GM23338 (cell line): ENCODE measurements at regions not wholly inside any gene's neighbourhood (a gene's known extent, or its start where the extent isn't known, plus 50 kb on each side); places are given as distances from the start of the nearest gene placed in this dataset.

Source experiments
- ATAC-seq: fragments of 200-7000 bp; cut with Tn5 transposase; 3 replicates; pipeline ENCODE4 v1.9.1; 2020
- DNase-seq: peaks from one replicate; pipeline ENCODE4 v3.0.0-alpha.2; 2015; ENCODE audit warnings: low spot score
- H2AFZ ChIP-seq: fragments of 200-600 bp; sonication (generic); 2 replicates; pipeline ENCODE4 v1.8.0; 2016; ENCODE audit warnings: antibody characterized with exemption, mild to moderate bottlenecking, moderate library complexity
- H3F3A ChIP-seq: fragments of 200-600 bp; sonication (generic); replicated peaks from 2 replicates; pipeline ENCODE4 v1.8.0; 2017; ENCODE audit warnings: antibody characterized with exemption, mixed run types, low read depth
- H3K27ac ChIP-seq: fragments of 200-600 bp; sonication (generic); 2 replicates; pipeline ENCODE4 v1.6.1; 2016; ENCODE audit warnings: low read depth
- H3K27me3 ChIP-seq: fragments of 200-600 bp; sonication (generic); 2 replicates; pipeline ENCODE4 v1.8.0; 2016; ENCODE audit warnings: mild to moderate bottlenecking, mixed run types, moderate library complexity; ENCODE audit not compliant: insufficient read depth
- H3K36me3 ChIP-seq: fragments of 200-600 bp; sonication (generic); 2 replicates; pipeline ENCODE4 v1.8.0; 2016; ENCODE audit warnings: mild to moderate bottlenecking; ENCODE audit not compliant: insufficient read depth
- H3K4me1 ChIP-seq: fragments of 200-600 bp; sonication (generic); 2 replicates; pipeline ENCODE4 v1.8.0; 2016; ENCODE audit warnings: mild to moderate bottlenecking, moderate library complexity; ENCODE audit not compliant: insufficient read depth
- H3K4me2 ChIP-seq: fragments of 200-600 bp; sonication (generic); 2 replicates; pipeline ENCODE4 v1.7.1; 2017; ENCODE audit warnings: mixed run types
- H3K4me3 ChIP-seq: fragments of 200-600 bp; sonication (generic); 2 replicates; pipeline ENCODE4 v1.6.1; 2016; ENCODE audit warnings: mixed run types
- H3K79me2 ChIP-seq: fragments of 200-600 bp; sonication (generic); replicated peaks from 2 replicates; pipeline ENCODE4 v1.8.0; 2017; ENCODE audit warnings: mild to moderate bottlenecking; ENCODE audit not compliant: insufficient read depth
- H3K9me2 ChIP-seq: fragments of 200-600 bp; sonication (generic); 2 replicates; pipeline ENCODE4 v1.8.0; 2017; ENCODE audit not compliant: insufficient read depth
- H4K20me1 ChIP-seq: fragments of 200-600 bp; sonication (generic); replicated peaks from 2 replicates; pipeline ENCODE4 v1.8.0; 2017; ENCODE audit warnings: mild to moderate bottlenecking; ENCODE audit not compliant: insufficient read depth
- H3K27ac Mint-ChIP-seq: 2 replicates; pipeline ENCODE4 v1.8.0; 2020; ENCODE audit warnings: inconsistent platforms, mild to moderate bottlenecking, moderate library complexity, mixed read lengths
- H3K27me3 Mint-ChIP-seq: 3 replicates; pipeline ENCODE4 v1.8.0; 2022; ENCODE audit warnings: low read depth, mild to moderate bottlenecking, moderate library complexity, mixed read lengths, inconsistent platforms; ENCODE audit not compliant: insufficient read depth, poor library complexity
- H3K36me3 Mint-ChIP-seq: 3 replicates; pipeline ENCODE4 v1.8.0; 2021; ENCODE audit warnings: low read depth, mild to moderate bottlenecking, inconsistent platforms, moderate library complexity, mixed read lengths
- H3K4me1 Mint-ChIP-seq: 3 replicates; pipeline ENCODE4 v1.8.0; 2020; ENCODE audit warnings: mild to moderate bottlenecking, inconsistent platforms, mixed read lengths
- H3K4me3 Mint-ChIP-seq: 3 replicates; pipeline ENCODE4 v1.8.0; 2021; ENCODE audit warnings: moderate library complexity, mild to moderate bottlenecking, inconsistent platforms, mixed read lengths
- H3K9me3 Mint-ChIP-seq: 3 replicates; pipeline ENCODE4 v1.8.0; 2020; ENCODE audit warnings: moderate library complexity, mild to moderate bottlenecking, inconsistent platforms, mixed read lengths
- CTCF ChIP-seq, 2 experiments: fragments of 200-600 bp in 1 of 2; sonication (generic) in 1 of 2; conservative IDR thresholded peaks; 2 replicates each; pipeline versions ENCODE4 v1.5.1 to v1.6.1; 2016 to 2017; ENCODE audit warnings: antibody characterized with exemption in 2 of 2, low read depth in 2 of 2, mild to moderate bottlenecking in 2 of 2, moderate library complexity in 1 of 2
- ETS1 ChIP-seq: IDR thresholded peaks from 2 replicates; pipeline ENCODE4 v1.6.1; 2016; ENCODE audit warnings: antibody characterized with exemption
- EZH2 ChIP-seq: fragments of 200-600 bp; sonication (generic); IDR thresholded peaks from one replicate; pipeline ENCODE4 v1.8.0; 2017; ENCODE audit warnings: antibody characterized with exemption, mild to moderate bottlenecking, low read depth; ENCODE audit not compliant: unreplicated experiment
- EZH2phosphoT487 ChIP-seq: fragments of 200-600 bp; sonication (generic); IDR thresholded peaks from one replicate; pipeline ENCODE4 v1.8.1; 2018; ENCODE audit warnings: antibody characterized with exemption; ENCODE audit not compliant: unreplicated experiment
- JUNB ChIP-seq: IDR thresholded peaks from one replicate; pipeline ENCODE4 v1.6.1; 2016; ENCODE audit warnings: antibody characterized with exemption; ENCODE audit not compliant: unreplicated experiment
- POLR2AphosphoS5 ChIP-seq: IDR thresholded peaks from 2 replicates; pipeline ENCODE4 v1.6.1; 2016; ENCODE audit warnings: antibody characterized with exemption, low read depth
- REST ChIP-seq: IDR thresholded peaks from one replicate; pipeline ENCODE4 v1.6.1; 2018; ENCODE audit warnings: antibody characterized with exemption; ENCODE audit not compliant: unreplicated experiment
- STAT1 ChIP-seq: IDR thresholded peaks from one replicate; pipeline ENCODE4 v1.6.1; 2016; ENCODE audit warnings: antibody characterized with exemption; ENCODE audit not compliant: unreplicated experiment
- ZNF462 ChIP-seq: fragments of 250-450 bp; sonication (Bioruptor Pico); IDR thresholded peaks from 2 replicates; pipeline ENCODE4 v1.5.0; 2020; ENCODE audit warnings: mild to moderate bottlenecking, moderate library complexity

- no peak for TF ChIP-seq REST
Measured at GRCh38 chr18:71212222-71212621, 923.4 kb downstream of the SOCS6 start (continued).

GRCh38 chr18:71209944-71210343 lies 921.1 kb downstream of the SOCS6 start:
- no peaks in the 10 kb centered on the region for H3K27me3 ChIP-seq
- Mint-ChIP-seq H3K4me1 (no peaks in the 10 kb centered on the region), H3K27me3 (no peaks in the 10 kb centered on the region), H3K36me3 (peaks cover 31% of the 10 kb centered on the region), H3K4me3 (no peak overlapping the region), H3K9me3 (peaks cover 81% of the 10 kb centered on the region), H3K27ac (no peak overlapping the region)
- H4K20me1 ChIP-seq, result no peaks in the 10 kb centered on the region
- no peak for DNase-seq
- H3K9me2 ChIP-seq, result no peaks in the 10 kb centered on the region
- H2AFZ ChIP-seq, result no peak overlapping the region
- H3F3A ChIP-seq, result no peaks in the 10 kb centered on the region
- no peak overlapping the region for H3K4me2 ChIP-seq
- no peaks in the 10 kb centered on the region for H3K4me1 ChIP-seq
- no peaks in the 10 kb centered on the region for H3K79me2 ChIP-seq
- no peak for ATAC-seq
- no peak overlapping the region for H3K27ac ChIP-seq
- H3K4me3 ChIP-seq, result no peak overlapping the region
- no peaks in the 10 kb centered on the region; the same call in 1 of the 2 replicates for H3K36me3 ChIP-seq
- TF ChIP-seq EZH2phosphoT487 (no peak), EZH2 (no peak), JUNB (no peak), STAT1 (no peak), REST (no peak), ETS1 (no peak), POLR2AphosphoS5 (no peak), ZNF462 (no peak), CTCF (conservative IDR thresholded peaks at IDR 0.05; ENCODE audit: low read depth in 2 of 2) (no peak)
